C4-2B (cell line): ENCODE measurements at regions not wholly inside any gene's neighbourhood (a gene's known extent, or its start where the extent isn't known, plus 50 kb on each side); places are given as distances from the start of the nearest gene placed in this dataset.

Source experiments
- CTCF ChIP-seq: fragments of 450-650 bp; conservative IDR thresholded peaks from 2 replicates; pipeline ENCODE4 v1.5.1; 2017; ENCODE audit warnings: mild to moderate bottlenecking
- ZFX ChIP-seq: fragments of 450-650 bp; IDR thresholded peaks from 2 replicates; pipeline ENCODE4 v1.6.1; 2017

- TF ChIP-seq CTCF, result no peak
- TF ChIP-seq ZFX, result no peak
Observed at GRCh38 chr2:220767591-220768255, 804.4 kb downstream of the EPHA4 start.
